Peyer's patch (tissue), 4 donors: ENCODE measurements at regions not wholly inside any gene's neighbourhood (a gene's known extent, or its start where the extent isn't known, plus 50 kb on each side); places are given as distances from the start of the nearest gene placed in this dataset.

ENCODE experiments used
- CTCF ChIP-seq, 6 experiments: fragments of 450-650 bp in 4 of 6; fragments of 200-600 bp in 2 of 6; sonication (generic) in 1 of 6; IDR thresholded peaks; one replicate each; pipeline ENCODE4 v1.5.1; 2017 to 2019; ENCODE audit warnings: antibody characterized with exemption in 6 of 6, mild to moderate bottlenecking in 3 of 6, moderate library complexity in 1 of 6
- POLR2A ChIP-seq, 2 donors: fragments of 450-650 bp; IDR thresholded peaks; one replicate each; pipeline ENCODE4 v1.5.1; 2017; ENCODE audit warnings: antibody characterized with exemption in 2 of 2, mild to moderate bottlenecking in 2 of 2, moderate library complexity in 2 of 2

DNA sequence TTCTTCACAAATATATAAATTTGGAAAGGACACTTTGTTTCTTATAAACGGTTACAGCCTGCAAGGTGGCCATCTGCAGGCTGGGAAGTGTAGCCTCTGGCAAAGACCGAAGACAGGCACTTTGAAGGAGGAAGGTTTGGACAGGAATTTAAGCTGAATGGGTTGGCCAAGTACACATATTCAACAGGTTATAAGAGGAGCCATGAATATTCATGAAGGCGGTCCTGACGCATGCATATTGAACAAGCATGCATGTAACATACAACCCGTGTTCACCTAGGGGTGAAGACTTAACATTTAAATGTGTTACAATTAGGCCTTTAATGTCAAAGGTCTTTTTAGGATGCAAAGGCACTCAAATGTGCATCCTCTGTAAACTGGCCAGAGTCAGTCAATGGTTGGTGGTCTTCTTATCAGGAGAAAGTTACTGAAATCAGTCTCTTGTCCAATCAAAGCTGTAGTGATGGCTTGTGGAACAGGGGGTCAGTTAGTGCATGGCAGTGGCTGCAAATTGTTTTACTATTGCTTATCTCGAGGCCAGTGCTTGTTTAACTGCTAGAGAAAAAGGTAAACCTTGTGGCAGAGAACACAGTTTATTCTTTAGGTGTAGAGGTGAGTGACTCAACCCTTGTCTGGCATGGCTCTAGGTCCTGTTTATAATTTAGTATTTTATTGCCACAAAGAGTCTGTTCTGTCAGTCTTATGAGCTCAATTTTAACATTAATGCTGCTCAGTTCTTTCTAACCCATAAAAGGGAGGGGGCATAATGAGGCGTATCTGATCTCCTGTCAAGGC lies 70.3 kb upstream of the F3 start:
- TF ChIP-seq CTCF (IDR thresholded peaks at IDR 0.05) (no peak), POLR2A (IDR thresholded peaks at IDR 0.05) (no peak)
